OCI-LY3 (cell line): ENCODE measurements at regions not wholly inside any gene's neighbourhood (a gene's known extent, or its start where the extent isn't known, plus 50 kb on each side); places are given as distances from the start of the nearest gene placed in this dataset.

Experiments
- EZH2phosphoT487 ChIP-seq: fragments of 200-600 bp; shearing (Covaris generic); IDR thresholded peaks from 2 replicates; pipeline ENCODE4 v1.6.1; 2018; ENCODE audit warnings: antibody characterized with exemption, mixed run types, low read depth
- TF ChIP-seq, protein P1 (sequence below): fragments of 200-600, 300-600 bp; sonication (generic); IDR thresholded peaks from 2 replicates; pipeline ENCODE4 v1.5.1; 2014; ENCODE audit warnings: antibody characterized with exemption, low read length, low read depth

DNA sequence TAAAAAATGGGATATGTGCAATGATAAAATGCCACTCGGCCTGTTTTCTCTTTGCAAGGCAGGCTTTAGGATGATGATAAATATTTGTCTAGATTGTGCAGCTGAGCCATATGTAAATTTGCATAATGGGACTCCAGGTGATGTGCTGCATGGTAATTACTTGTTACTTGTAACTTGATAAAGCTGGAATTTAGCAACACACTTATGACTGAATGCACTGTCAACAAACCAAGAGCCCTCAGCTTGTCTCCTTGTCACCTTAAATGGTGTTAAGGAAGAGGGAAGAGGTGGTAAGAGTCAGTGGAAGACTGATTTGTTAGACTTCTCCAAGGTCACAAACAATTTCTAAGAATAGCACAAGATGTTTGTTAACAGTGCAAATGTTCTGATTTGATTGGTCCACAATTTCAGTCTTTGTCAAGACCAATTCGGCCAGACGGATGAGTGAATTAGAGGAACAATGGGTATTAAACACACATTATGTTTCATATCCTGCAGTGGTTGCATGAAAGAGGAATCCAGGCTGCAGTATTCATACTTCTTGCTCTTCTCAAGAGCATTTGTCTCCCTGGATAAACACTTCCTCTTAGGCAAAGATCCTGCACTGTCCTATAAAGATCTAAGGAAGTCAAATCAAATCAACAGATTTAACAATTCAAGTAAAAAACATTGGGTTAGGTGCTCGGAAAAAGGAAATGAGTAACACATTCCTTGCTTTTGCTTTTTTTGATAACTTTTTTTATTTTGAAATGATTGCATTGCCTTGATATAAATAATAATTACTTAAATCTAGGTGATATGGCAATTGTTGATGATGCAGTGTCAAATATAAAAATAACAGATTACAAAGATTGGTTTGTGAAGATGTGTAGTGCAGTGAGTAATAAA lies 448.3 kb upstream of the DDI1 start:
- TF ChIP-seq, protein P1, sequence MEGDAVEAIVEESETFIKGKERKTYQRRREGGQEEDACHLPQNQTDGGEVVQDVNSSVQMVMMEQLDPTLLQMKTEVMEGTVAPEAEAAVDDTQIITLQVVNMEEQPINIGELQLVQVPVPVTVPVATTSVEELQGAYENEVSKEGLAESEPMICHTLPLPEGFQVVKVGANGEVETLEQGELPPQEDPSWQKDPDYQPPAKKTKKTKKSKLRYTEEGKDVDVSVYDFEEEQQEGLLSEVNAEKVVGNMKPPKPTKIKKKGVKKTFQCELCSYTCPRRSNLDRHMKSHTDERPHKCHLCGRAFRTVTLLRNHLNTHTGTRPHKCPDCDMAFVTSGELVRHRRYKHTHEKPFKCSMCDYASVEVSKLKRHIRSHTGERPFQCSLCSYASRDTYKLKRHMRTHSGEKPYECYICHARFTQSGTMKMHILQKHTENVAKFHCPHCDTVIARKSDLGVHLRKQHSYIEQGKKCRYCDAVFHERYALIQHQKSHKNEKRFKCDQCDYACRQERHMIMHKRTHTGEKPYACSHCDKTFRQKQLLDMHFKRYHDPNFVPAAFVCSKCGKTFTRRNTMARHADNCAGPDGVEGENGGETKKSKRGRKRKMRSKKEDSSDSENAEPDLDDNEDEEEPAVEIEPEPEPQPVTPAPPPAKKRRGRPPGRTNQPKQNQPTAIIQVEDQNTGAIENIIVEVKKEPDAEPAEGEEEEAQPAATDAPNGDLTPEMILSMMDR: no peak
- TF ChIP-seq EZH2phosphoT487: no peak
